Gastroesophageal sphincter (tissue), 4 donors: ENCODE measurements at regions not wholly inside any gene's neighbourhood (a gene's known extent, or its start where the extent isn't known, plus 50 kb on each side); places are given as distances from the start of the nearest gene placed in this dataset.

Experiments used
- ATAC-seq: fragments of 150-250 bp; one replicate; pipeline ENCODE4 v1.9.1; 2016; ENCODE audit warnings: mild to moderate bottlenecking, moderate library complexity
- H3K27ac ChIP-seq, 4 donors: fragments of 200-600 bp; sonication (generic) in 3 of 4; 1 replicate in 3 of 4; 2 replicates in 1 of 4; pipeline ENCODE4 v1.5.1; 2016 to 2019
- H3K27me3 ChIP-seq: fragments of 200-600 bp; sonication (generic); one replicate; pipeline ENCODE4 v1.5.1; 2019
- H3K36me3 ChIP-seq, 2 donors: fragments of 200-600 bp; sonication (generic); one replicate each; pipeline ENCODE4 v1.5.1; 2019; ENCODE audit warnings: control low read depth in 1 of 2
- H3K4me1 ChIP-seq, 3 donors: fragments of 200-600 bp; sonication (generic); 1 replicate in 2 of 3; 2 replicates in 1 of 3; pipeline ENCODE4 v1.5.1; 2016 to 2019; ENCODE audit warnings: control low read depth in 2 of 3
- H3K4me3 ChIP-seq, 2 donors: fragments of 200-600 bp; sonication (generic); one replicate each; pipeline ENCODE4 v1.5.1; 2019; ENCODE audit warnings: mild to moderate bottlenecking in 1 of 2, moderate library complexity in 1 of 2
- H3K9me3 ChIP-seq, 3 donors: fragments of 200-600 bp; sonication (generic); one replicate each; pipeline ENCODE4 v1.5.1; 2017 to 2019; ENCODE audit warnings: control low read depth in 2 of 3
- CTCF ChIP-seq, 4 experiments: fragments of 200-600 bp in 2 of 4; fragments of 450-650 bp in 2 of 4; sonication (generic) in 1 of 4; IDR thresholded peaks; one replicate each; pipeline ENCODE4 v1.5.1; 2017 to 2019; ENCODE audit warnings: antibody characterized with exemption in 4 of 4, mild to moderate bottlenecking in 2 of 4, moderate library complexity in 2 of 4
- EP300 ChIP-seq: sonication (generic); formaldehyde crosslinking; IDR thresholded peaks from one replicate; pipeline ENCODE4 v1.6.1; 2017; ENCODE audit warnings: antibody characterized with exemption, mild to moderate bottlenecking
- POLR2A ChIP-seq, 2 donors: fragments of 450-650 bp; IDR thresholded peaks; one replicate each; pipeline ENCODE4 v1.6.1; 2017; ENCODE audit warnings: antibody characterized with exemption in 2 of 2, mild to moderate bottlenecking in 2 of 2, moderate library complexity in 1 of 2
- POLR2AphosphoS5 ChIP-seq: sonication (generic); formaldehyde crosslinking; IDR thresholded peaks from one replicate; pipeline ENCODE4 v1.6.1; 2017; ENCODE audit warnings: antibody characterized with exemption
- WGBS, 2 donors: methylation state at CpG; one replicate each; pipeline ENCODE4 v1.1.5; 2018; ENCODE audit warnings: low coverage in 1 of 2; 5-methylcytosine and 5-hydroxymethylcytosine counted together

DNA sequence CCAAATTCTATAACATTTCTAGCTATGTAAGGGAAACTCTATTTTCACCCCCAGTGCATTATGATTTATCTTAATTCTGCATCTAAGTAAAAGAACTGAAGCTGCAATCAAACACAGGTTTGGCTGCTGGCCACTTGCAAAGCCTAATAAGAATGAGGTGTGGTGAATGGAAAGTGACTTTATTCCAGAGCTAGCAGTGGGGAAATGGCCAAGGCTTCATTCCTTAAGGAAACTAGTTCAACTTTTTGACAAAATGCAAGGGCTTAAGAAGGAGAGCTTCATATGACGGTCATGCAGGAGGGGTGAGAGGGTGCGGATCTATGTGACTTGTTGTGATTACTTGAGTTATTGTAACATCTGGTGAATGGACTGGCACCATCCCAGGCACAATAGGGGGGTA, 1802.0 kb downstream of the SUCLG1 start:
- H3K27ac ChIP-seq, result peak overlapping the region in 1 of 4 donors; percentile 8
- ATAC-seq, result no peak

DNA sequence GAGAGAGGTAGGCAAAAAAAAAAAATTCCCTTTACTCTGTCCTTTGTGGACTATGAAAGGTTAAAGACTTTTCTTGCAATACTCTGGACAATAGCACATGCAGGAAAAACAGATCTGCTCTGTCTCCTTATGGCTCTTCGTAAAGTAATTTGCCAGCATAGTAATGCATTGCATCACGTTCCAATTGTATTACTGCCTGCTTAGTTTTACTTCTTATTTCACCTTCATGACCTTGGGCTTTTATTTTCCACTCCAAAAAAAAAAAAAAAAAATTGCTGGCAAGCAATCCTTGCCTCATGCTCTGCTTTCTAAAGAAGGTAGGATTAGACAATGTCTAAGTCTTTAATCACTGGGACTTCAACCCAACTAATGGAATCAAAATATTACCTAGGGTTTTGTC, 1802.7 kb downstream of the SUCLG1 start:
- Histone ChIP-seq H3K4me3 (no peak overlapping the region), H3K27me3 (no peaks in the 10 kb centered on the region), H3K4me1 (peaks cover 0 to 19% (median 4%) of the 10 kb centered on the region in 3 donors), H3K9me3 (no peaks in the 10 kb centered on the region), H3K27ac (peak overlapping the region in 1 of 4 donors; percentile 26), H3K36me3 (no peaks in the 10 kb centered on the region)
- ATAC-seq, result no peak
- TF ChIP-seq CTCF (IDR thresholded peaks at IDR 0.05) (no peak), POLR2AphosphoS5 (no peak), POLR2A (IDR thresholded peaks at IDR 0.05) (no peak), EP300 (no peak)
- 20 to 29% methylated on average over 1 to 2 of the region's 2 CpGs for WGBS, 2 donors

More for the DNA sequence above, 1802.0 kb downstream of the SUCLG1 start:
- Histone ChIP-seq H3K4me3 (no peak overlapping the region), H3K27me3 (no peaks in the 10 kb centered on the region), H3K9me3 (no peaks in the 10 kb centered on the region), H3K36me3 (no peaks in the 10 kb centered on the region), H3K4me1 (peaks cover 0 to 19% (median 4%) of the 10 kb centered on the region in 3 donors)
- TF ChIP-seq POLR2A (IDR thresholded peaks at IDR 0.05) (no peak), CTCF (IDR thresholded peaks at IDR 0.05) (no peak), POLR2AphosphoS5 (no peak), EP300 (no peak)
- 17 to 54% methylated on average over 2 of the region's 2 CpGs for WGBS, 2 donors

- Histone ChIP-seq H3K27me3 (no peaks in the 10 kb centered on the region), H3K4me3 (no peak overlapping the region), H3K27ac (no peak overlapping the region), H3K4me1 (peaks cover 0 to 15% (median 4%) of the 10 kb centered on the region in 3 donors), H3K36me3 (no peaks in the 10 kb centered on the region), H3K9me3 (no peaks in the 10 kb centered on the region)
- ATAC-seq, result no peak
- TF ChIP-seq POLR2AphosphoS5 (no peak), EP300 (no peak), CTCF (IDR thresholded peaks at IDR 0.05) (no peak), POLR2A (IDR thresholded peaks at IDR 0.05) (no peak)
Measured at GRCh38 chr2:82652117-82652516, 1807.0 kb downstream of the SUCLG1 start.

DNA sequence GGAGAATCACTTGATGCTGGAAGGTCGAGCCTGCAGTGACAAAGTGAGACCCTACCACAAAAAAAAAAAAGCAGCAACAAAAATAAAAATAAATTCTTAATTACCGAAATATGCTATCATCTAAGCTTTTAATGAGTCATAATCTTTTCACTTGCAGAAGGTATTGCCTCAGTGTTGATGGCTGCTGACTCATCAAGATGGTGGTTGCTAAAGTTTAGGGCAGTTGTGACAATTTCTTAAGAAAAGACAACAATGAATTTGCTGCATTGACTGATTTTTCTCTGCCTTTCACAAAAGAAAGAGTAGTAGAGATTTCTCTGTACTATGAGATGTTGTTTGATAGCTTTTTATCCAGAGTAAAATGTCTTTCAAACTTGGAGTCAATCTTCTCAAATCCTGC, 1809.0 kb downstream of the SUCLG1 start:
- no peaks in the 10 kb centered on the region for H3K4me1 ChIP-seq
- no peaks in the 10 kb centered on the region for H3K27me3 ChIP-seq
- WGBS, 2 donors, result 76 to 94% methylated on average over 2 of the region's 2 CpGs
- no peak overlapping the region for H3K27ac ChIP-seq
- H3K9me3 ChIP-seq, result no peaks in the 10 kb centered on the region
- TF ChIP-seq EP300, result no peak
- TF ChIP-seq POLR2A (IDR thresholded peaks at IDR 0.05), result no peak
- no peak for TF ChIP-seq POLR2AphosphoS5
- TF ChIP-seq CTCF (IDR thresholded peaks at IDR 0.05), result no peak
- ATAC-seq, result no peak
- H3K4me3 ChIP-seq, result no peak overlapping the region
- H3K36me3 ChIP-seq, result no peaks in the 10 kb centered on the region

DNA sequence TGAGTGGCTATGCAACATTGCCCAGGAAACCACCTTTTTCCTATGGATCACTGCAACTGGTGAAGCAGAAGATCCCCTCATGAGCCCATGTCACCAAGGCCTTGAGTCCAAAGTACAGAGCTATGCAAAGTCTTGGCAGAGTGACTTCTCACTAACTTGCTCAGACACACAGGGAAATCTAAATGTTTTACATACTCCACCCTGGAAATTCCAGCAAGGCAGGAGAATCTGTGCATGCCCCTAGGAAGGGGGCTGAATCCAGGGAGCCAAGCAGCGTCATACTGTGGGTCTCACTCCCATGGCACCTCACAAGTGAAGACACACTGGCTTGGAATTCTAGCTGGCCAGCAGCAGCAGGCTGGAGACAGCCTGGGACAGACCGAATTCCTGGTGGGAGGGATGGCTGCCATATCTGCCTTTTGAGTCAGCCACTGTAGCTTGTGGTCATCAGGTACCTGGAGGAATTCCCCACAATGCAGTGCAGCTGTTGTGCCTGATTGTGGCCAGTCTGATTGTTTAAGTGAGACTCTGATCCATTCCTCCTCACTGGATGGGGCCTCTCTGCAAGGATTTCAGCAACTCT, 1817.4 kb downstream of the SUCLG1 start:
- 100% methylated on average over 2 of the region's 2 CpGs; no CpG with 5 or more reads in 1 of the 2 donors for WGBS, 2 donors
- Histone ChIP-seq H3K36me3 (no peaks in the 10 kb centered on the region), H3K9me3 (no peaks in the 10 kb centered on the region), H3K27me3 (no peaks in the 10 kb centered on the region), H3K27ac (no peak overlapping the region), H3K4me1 (no peaks in the 10 kb centered on the region), H3K4me3 (no peak overlapping the region)
- TF ChIP-seq POLR2A (IDR thresholded peaks at IDR 0.05), result no peak
- no peak for TF ChIP-seq POLR2AphosphoS5
- no peak for TF ChIP-seq CTCF (IDR thresholded peaks at IDR 0.05)
- no peak for TF ChIP-seq EP300
- ATAC-seq, result no peak
